Body of pancreas (tissue), 4 donors: ENCODE measurements at regions not wholly inside any gene's neighbourhood (a gene's known extent, or its start where the extent isn't known, plus 50 kb on each side); places are given as distances from the start of the nearest gene placed in this dataset.

ENCODE experiments used
- CTCF ChIP-seq, 7 experiments: fragments of 450-650 bp in 4 of 7; fragments of 200-600 bp in 3 of 7; sonication (generic) in 3 of 7; IDR thresholded peaks; one replicate each; pipeline ENCODE4 v1.5.1; 2016 to 2019; ENCODE audit warnings: antibody characterized with exemption in 7 of 7
- POLR2A ChIP-seq, 3 donors: fragments of 450-650 bp; IDR thresholded peaks; one replicate each; pipeline ENCODE4 v1.6.1; 2016; ENCODE audit warnings: antibody characterized with exemption in 3 of 3, mild to moderate bottlenecking in 2 of 3

- TF ChIP-seq CTCF (IDR thresholded peaks at IDR 0.05) (no peak), POLR2A (IDR thresholded peaks at IDR 0.05) (no peak)
Observed at GRCh38 chr2:167400546-167400945, 512.3 kb downstream of the XIRP2 start.
